HepG2 (cell line): ENCODE measurements at regions not wholly inside any gene's neighbourhood (a gene's known extent, or its start where the extent isn't known, plus 50 kb on each side); places are given as distances from the start of the nearest gene placed in this dataset.
A peak's percentile ranks its signal among the peaks of the same experiment; 100 is the strongest.

Source experiments
- ATAC-seq: fragments of 200-7000 bp; cut with Tn5 transposase; 3 replicates; pipeline ENCODE4 v1.9.1; 2020; ENCODE audit warnings: mild to moderate bottlenecking, moderate library complexity
- BruUV-seq: library from RNA; stranded (reverse); fragments of 400-500 nt; replicated peaks from 2 replicates; lab custom pipeline; 2021; lab: Mats Ljungman, UMichigan
- CTCF ChIA-PET: fragments of 300-600 bp; formaldehyde crosslinking; extraction: SDS; loops from one replicate; lab custom pipeline; 2021; ENCODE audit warnings: low total read pairs, inconsistent platforms, low intra/inter-chr PET ratio; lab: Yijun Ruan, JAX
- POLR2A ChIA-PET: fragments of 350-600 bp; sonication (Branson Sonifier 250); formaldehyde crosslinking; loops from one replicate; lab custom pipeline; 2020; ENCODE audit warnings: antibody characterized with exemption, inconsistent platforms; lab: Yijun Ruan, JAX
- DNase-seq: peaks from one replicate; pipeline ENCODE4 v3.0.0-alpha.2; 2015; ENCODE audit warnings: low spot score
- FAIRE-seq: peaks from 3 replicates; lab custom pipeline; 2011; peaks lifted over from hg19 to GRCh38; lab: Jason Lieb, UNC
- H2AFZ ChIP-seq: one replicate; pipeline ENCODE4 v1.6.1; 2011; ENCODE audit warnings: low read length, inconsistent platforms
- H3K27ac ChIP-seq: fragments of 300-600 bp; 3 replicates; pipeline ENCODE4 v1.8.0; 2011; ENCODE audit warnings: mixed run types, mild to moderate bottlenecking, mixed read lengths, low read length, inconsistent platforms; ENCODE audit not compliant: insufficient read depth; ENCODE audit errors: extremely low read length
- H3K27me3 ChIP-seq, 2 experiments: fragments of 200-600 bp in 1 of 2; 2 replicates in 1 of 2; 3 replicates in 1 of 2; pipeline versions ENCODE4 v1.6.0 to v1.8.0; 2011; ENCODE audit warnings: low read length in 2 of 2, mild to moderate bottlenecking in 2 of 2, moderate library complexity in 2 of 2, inconsistent platforms in 1 of 2; ENCODE audit not compliant: insufficient read depth in 2 of 2, control insufficient read depth in 1 of 2
- H3K36me3 ChIP-seq, 2 experiments: fragments of 200-600 bp in 1 of 2; replicated peaks in 1 of 2; 2 replicates in 1 of 2; 3 replicates in 1 of 2; pipeline versions ENCODE4 v1.5.1 to v1.8.0; 2011; ENCODE audit warnings: low read length in 2 of 2, inconsistent platforms in 1 of 2; ENCODE audit not compliant: insufficient read depth in 2 of 2, control insufficient read depth in 1 of 2
- H3K4me1 ChIP-seq: 2 replicates; pipeline ENCODE4 v1.5.1; 2012; ENCODE audit warnings: low read length, inconsistent platforms; ENCODE audit not compliant: insufficient read depth
- H3K4me2 ChIP-seq: 2 replicates; pipeline ENCODE4 v1.6.0; 2011; ENCODE audit warnings: low read depth, low read length, inconsistent platforms
- H3K4me3 ChIP-seq, 3 experiments: fragments of 200-600 bp in 1 of 3; sonication (generic), shearing (Covaris generic) in 1 of 3; replicated peaks in 1 of 3; 2 replicates each; pipeline ENCODE4 v1.5.1; 2011 to 2016; ENCODE audit warnings: low read length in 3 of 3, inconsistent platforms in 2 of 3, low read depth in 2 of 3, mild to moderate bottlenecking in 2 of 3, control low read depth in 1 of 3, mixed read lengths in 1 of 3; ENCODE audit not compliant: insufficient read depth in 1 of 3
- H3K79me2 ChIP-seq: one replicate; pipeline ENCODE4 v1.6.1; 2011; ENCODE audit warnings: low read length, inconsistent platforms; ENCODE audit not compliant: insufficient read depth
- H3K9ac ChIP-seq: 2 replicates; pipeline ENCODE4 v1.6.0; 2011; ENCODE audit warnings: mild to moderate bottlenecking, low read depth, low read length, inconsistent platforms; ENCODE audit not compliant: insufficient read depth
- H3K9me3 ChIP-seq: 2 replicates; pipeline ENCODE4 v1.5.1; 2012; ENCODE audit warnings: mild to moderate bottlenecking, low read length
- H4K20me1 ChIP-seq: 2 replicates; pipeline ENCODE4 v1.6.0; 2011; ENCODE audit warnings: inconsistent platforms, mild to moderate bottlenecking, low read length, moderate library complexity; ENCODE audit not compliant: insufficient read depth
- ATF7 ChIP-seq, 2 experiments: fragments of 450-650 bp in 1 of 2; sonication (generic) in 1 of 2; formaldehyde crosslinking in 1 of 2; IDR thresholded peaks; 2 replicates each; pipeline versions ENCODE4 v1.4.0 to v1.6.1; 2016 to 2020; ENCODE audit warnings: antibody characterized with exemption in 1 of 2, mild to moderate bottlenecking in 1 of 2, missing genetic modification reagents in 1 of 2
- ATRX ChIP-seq: sonication (generic); formaldehyde crosslinking; IDR thresholded peaks from 2 replicates; pipeline ENCODE4 v1.4.0; 2020; ENCODE audit warnings: missing genetic modification reagents, borderline replicate concordance
- DDIT3 ChIP-seq: sonication (generic); formaldehyde crosslinking; IDR thresholded peaks from 2 replicates; pipeline ENCODE4 v1.4.0; 2020; ENCODE audit warnings: mild to moderate bottlenecking, missing genetic modification reagents
- ESRRA ChIP-seq: sonication (generic); formaldehyde crosslinking; IDR thresholded peaks from 2 replicates; pipeline ENCODE4 v1.5.1; 2020; ENCODE audit warnings: mild to moderate bottlenecking, low read depth, missing genetic modification reagents
- FOXA1 ChIP-seq, 2 experiments: fragments of 450-650 bp in 1 of 2; sonication (generic) in 1 of 2; formaldehyde crosslinking in 1 of 2; IDR thresholded peaks; 2 replicates each; pipeline versions ENCODE4 v1.4.0 to v1.6.1; 2016 to 2020; ENCODE audit warnings: missing genetic modification reagents in 1 of 2
- FOXA3 ChIP-seq: IDR thresholded peaks from 2 replicates; pipeline ENCODE4 v1.6.1; 2016; ENCODE audit warnings: missing genetic modification reagents, missing compliant biosample characterization
- GTF3A ChIP-seq: sonication (generic); formaldehyde crosslinking; conservative IDR thresholded peaks from 2 replicates; pipeline ENCODE4 v1.4.0; 2020; ENCODE audit warnings: mild to moderate bottlenecking, missing genetic modification reagents
- HINFP ChIP-seq: sonication (generic); formaldehyde crosslinking; IDR thresholded peaks from 2 replicates; pipeline ENCODE4 v1.4.0; 2020; ENCODE audit warnings: low read depth, mild to moderate bottlenecking, missing genetic modification reagents
- HNF4A ChIP-seq: sonication (generic); formaldehyde crosslinking; IDR thresholded peaks from 2 replicates; pipeline ENCODE4 v1.4.0; 2020; ENCODE audit warnings: missing genetic modification reagents
- HOXA3 ChIP-seq: sonication (generic); formaldehyde crosslinking; IDR thresholded peaks from 2 replicates; pipeline ENCODE4 v1.5.0; 2020; ENCODE audit warnings: missing genetic modification reagents
- KDM3A ChIP-seq: IDR thresholded peaks from 2 replicates; pipeline ENCODE4 v1.6.1; 2018; ENCODE audit warnings: low read depth, missing compliant biosample characterization
- KLF15 ChIP-seq: sonication (generic); formaldehyde crosslinking; IDR thresholded peaks from 2 replicates; pipeline ENCODE4 v1.8.1; 2023; ENCODE audit warnings: borderline replicate concordance, mild to moderate bottlenecking, inconsistent platforms, missing genetic modification reagents, mixed read lengths
- MATR3 ChIP-seq: sonication (generic); formaldehyde crosslinking; IDR thresholded peaks from 2 replicates; pipeline ENCODE4 v1.4.0; 2020; ENCODE audit warnings: missing genetic modification reagents
- NR3C1 ChIP-seq: sonication (generic); formaldehyde crosslinking; IDR thresholded peaks from 2 replicates; pipeline ENCODE4 v1.4.0; 2020; ENCODE audit warnings: missing genetic modification reagents
- PCBP1 ChIP-seq: fragments of 200-400 bp; formaldehyde crosslinking; IDR thresholded peaks from 2 replicates; pipeline ENCODE4 v1.6.1; 2017; ENCODE audit warnings: mild to moderate bottlenecking, low read depth, low read length, borderline replicate concordance
- SETDB1 ChIP-seq: sonication (generic); formaldehyde crosslinking; IDR thresholded peaks from 2 replicates; pipeline ENCODE4 v1.5.1; 2020; ENCODE audit warnings: missing genetic modification reagents, mild to moderate bottlenecking, borderline replicate concordance
- SNAPC2 ChIP-seq: sonication (generic); formaldehyde crosslinking; IDR thresholded peaks from 2 replicates; pipeline ENCODE4 v1.8.1; 2022; ENCODE audit warnings: mild to moderate bottlenecking, missing genetic modification reagents
- SSRP1 ChIP-seq: IDR thresholded peaks from 2 replicates; pipeline ENCODE4 v1.6.1; 2016; ENCODE audit warnings: control low read depth
- ZBTB38 ChIP-seq: sonication (generic); formaldehyde crosslinking; IDR thresholded peaks from 2 replicates; pipeline ENCODE4 v1.5.1; 2020; ENCODE audit warnings: mild to moderate bottlenecking, missing genetic modification reagents
- ZFP62 ChIP-seq: sonication (generic); formaldehyde crosslinking; IDR thresholded peaks from 2 replicates; pipeline ENCODE4 v1.4.0; 2020; ENCODE audit warnings: missing genetic modification reagents
- ZNF234 ChIP-seq: sonication (generic); formaldehyde crosslinking; conservative IDR thresholded peaks from 2 replicates; pipeline ENCODE4 v1.5.1; 2020; ENCODE audit warnings: mild to moderate bottlenecking, missing genetic modification reagents
- ZNF484 ChIP-seq: sonication (generic); formaldehyde crosslinking; IDR thresholded peaks from 2 replicates; pipeline ENCODE4 v1.5.1; 2020; ENCODE audit warnings: mild to moderate bottlenecking, low read depth, missing genetic modification reagents, borderline replicate concordance
- ZNF724P ChIP-seq: sonication (generic); formaldehyde crosslinking; IDR thresholded peaks from 2 replicates; pipeline ENCODE4 v1.8.0; 2022; ENCODE audit warnings: missing genetic modification reagents, borderline replicate concordance
- ZNF781 ChIP-seq: sonication (generic); formaldehyde crosslinking; IDR thresholded peaks from 2 replicates; pipeline ENCODE4 v1.5.1; 2020; ENCODE audit warnings: borderline replicate concordance, mild to moderate bottlenecking, missing genetic modification reagents; ENCODE audit errors: not compliant biosample characterization
- ZNF883 ChIP-seq: sonication (generic); formaldehyde crosslinking; IDR thresholded peaks from 2 replicates; pipeline ENCODE4 v1.5.1; 2020; ENCODE audit warnings: mild to moderate bottlenecking, missing genetic modification reagents; ENCODE audit errors: not compliant biosample characterization
- ZZZ3 ChIP-seq: sonication (generic); formaldehyde crosslinking; IDR thresholded peaks from 2 replicates; pipeline ENCODE4 v1.4.0; 2020; ENCODE audit warnings: missing genetic modification reagents, mild to moderate bottlenecking, borderline replicate concordance
- WGBS: methylation state at CpG from one replicate; pipeline ENCODE4 v1.1.6; 2017; ENCODE audit warnings: low lambda C conversion rate; 5-methylcytosine and 5-hydroxymethylcytosine counted together
- in situ Hi-C: cut with HindIII; loops from 2 replicates; pipeline ENCODE4 v1.10.0; 2017; ENCODE audit warnings: low pct_unique_long_range_greater_than_20kb; ENCODE audit not compliant: extremely low pct_ligation_motif_present
- intact Hi-C: fragments of 100-400 bp; cut with micrococcal nuclease; formaldehyde crosslinking; loops from one replicate; pipeline ENCODE4 v1.10.0; 2022; ENCODE audit not compliant: unreplicated experiment

- no peaks in the 10 kb centered on the region for H3K9me3 ChIP-seq
- ChIA-PET POLR2A (no interaction called here), CTCF (no interaction called here)
- no peak overlapping the region for H3K4me2 ChIP-seq
- H3K9ac ChIP-seq, result no peak overlapping the region
- FAIRE-seq, result peak; percentile 4
- peak; percentile 84 for ATAC-seq
- intact Hi-C loops, result no loop called here
- peak; percentile 41 for DNase-seq
- H3K79me2 ChIP-seq, result no peaks in the 10 kb centered on the region
- in situ Hi-C loops, result no loop called here
- BruUV-seq, result no TSS peak
- peaks cover 27% of the 10 kb centered on the region for H3K4me1 ChIP-seq
- H3K27me3 ChIP-seq, result peaks cover 0 to 2% of the 10 kb centered on the region in 2 experiments; a peak in 1 of 5 replicates
- no peak overlapping the region for H2AFZ ChIP-seq
- H4K20me1 ChIP-seq, result no peaks in the 10 kb centered on the region
- 20% methylated on average over 2 of the region's 4 CpGs for WGBS
- no peak overlapping the region for H3K4me3 ChIP-seq
- H3K27ac ChIP-seq, result no peak overlapping the region
- H3K36me3 ChIP-seq, result no peaks in the 10 kb centered on the region
- TF ChIP-seq ATRX (CRISPR knock-in tag) (no peak), ZNF781 (CRISPR knock-in tag) (no peak), ZNF883 (no peak), ZNF234 (CRISPR knock-in tag) (no peak), ZBTB38 (CRISPR knock-in tag) (no peak), MATR3 (no peak), ZNF484 (no peak), KLF15 (no peak), GTF3A (CRISPR knock-in tag) (no peak), HINFP (CRISPR knock-in tag) (no peak), PCBP1 (no peak), ZNF724P (CRISPR knock-in tag) (no peak), ZZZ3 (CRISPR knock-in tag) (no peak), FOXA1 (IDR thresholded peaks at IDR 0.05) (0 out of 2 replicates have a peak, but pooled peaks have one; percentile 20), FOXA1 (CRISPR knock-in tag; IDR thresholded peaks at IDR 0.05) (peak; percentile 81), HOXA3 (CRISPR knock-in tag) (no peak), NR3C1 (CRISPR knock-in tag) (no peak), SNAPC2 (CRISPR knock-in tag) (no peak), KDM3A (CRISPR knock-in tag) (no peak), ESRRA (no peak), ZFP62 (CRISPR knock-in tag) (no peak), ATF7 (IDR thresholded peaks at IDR 0.05) (no peak), ATF7 (CRISPR knock-in tag; IDR thresholded peaks at IDR 0.05) (no peak), SSRP1 (CRISPR knock-in tag) (no peak), HNF4A (CRISPR knock-in tag) (peak; percentile 62), FOXA3 (CRISPR knock-in tag) (peak; percentile 93), SETDB1 (no peak), DDIT3 (CRISPR knock-in tag) (no peak)
Measured at GRCh38 chr14:94826774-94827173, 56.9 kb upstream of the GSC start.
